Endothelial cell of umbilical vein (primary cell): ENCODE measurements at regions not wholly inside any gene's neighbourhood (a gene's known extent, or its start where the extent isn't known, plus 50 kb on each side); places are given as distances from the start of the nearest gene placed in this dataset.

Experiments used
- BruUV-seq: library from RNA; stranded (reverse); fragments of 400-500 nt; replicated peaks from 2 replicates; lab custom pipeline; 2021; lab: Mats Ljungman, UMichigan
- CTCF ChIA-PET: fragments of 300-600, 350-600 bp; sonication (Branson Sonifier 250); formaldehyde crosslinking; loops from one replicate; lab custom pipeline; 2021; ENCODE audit warnings: antibody characterized with exemption, inconsistent platforms; lab: Charles Lee
- POLR2A ChIA-PET: fragments of 300-600, 350-600 bp; sonication (Branson Sonifier 250); formaldehyde crosslinking; loops from one replicate; lab custom pipeline; 2021; ENCODE audit warnings: antibody characterized with exemption, inconsistent platforms; lab: Charles Lee
- DNase-seq: peaks from one replicate; pipeline ENCODE4 v3.0.0-alpha.2; 2011; ENCODE audit warnings: low read depth, low spot score
- FAIRE-seq: peaks from 2 replicates; lab custom pipeline; 2011; peaks lifted over from hg19 to GRCh38; lab: Jason Lieb, UNC
- H2AFZ ChIP-seq: 2 replicates; pipeline ENCODE4 v1.6.0; 2012; ENCODE audit warnings: low read depth, low read length, control low read depth, inconsistent platforms
- H3K27ac ChIP-seq: 2 replicates; pipeline ENCODE4 v1.5.1; 2011; ENCODE audit warnings: low read depth, mild to moderate bottlenecking, control low read depth, low read length, moderate library complexity; ENCODE audit not compliant: insufficient read depth
- H3K27me3 ChIP-seq, 2 experiments: 2 replicates each; pipeline versions ENCODE4 v1.6.0 to v1.6.1; 2011; ENCODE audit warnings: low read length in 2 of 2, mixed read lengths in 1 of 2; ENCODE audit not compliant: control insufficient read depth in 2 of 2, insufficient read depth in 2 of 2
- H3K36me3 ChIP-seq, 2 experiments: 2 replicates in 1 of 2; 3 replicates in 1 of 2; pipeline ENCODE4 v1.5.1; 2011; ENCODE audit warnings: low read length in 2 of 2, mild to moderate bottlenecking in 1 of 2, moderate library complexity in 1 of 2; ENCODE audit not compliant: control insufficient read depth in 2 of 2, insufficient read depth in 2 of 2; ENCODE audit errors: extremely low read depth in 1 of 2
- H3K4me1 ChIP-seq: 3 replicates; pipeline ENCODE4 v1.5.1; 2011; ENCODE audit warnings: mild to moderate bottlenecking, low read length; ENCODE audit not compliant: control insufficient read depth, insufficient read depth; ENCODE audit errors: extremely low read depth
- H3K4me2 ChIP-seq: 2 replicates; pipeline ENCODE4 v1.6.1; 2011; ENCODE audit warnings: low read length, control low read depth, mixed read lengths; ENCODE audit not compliant: insufficient read depth
- H3K4me3 ChIP-seq, 3 experiments: fragments of 200-600 bp in 1 of 3; sonication (generic), shearing (Covaris generic) in 1 of 3; replicated peaks in 1 of 3; 2 replicates each; pipeline ENCODE4 v1.5.1; 2011 to 2016; ENCODE audit warnings: control low read depth in 3 of 3, low read length in 3 of 3, mild to moderate bottlenecking in 2 of 3, inconsistent platforms in 1 of 3, low read depth in 1 of 3, moderate library complexity in 1 of 3; ENCODE audit not compliant: insufficient read depth in 1 of 3
- H3K79me2 ChIP-seq: 2 replicates; pipeline ENCODE4 v1.6.0; 2012; ENCODE audit warnings: low read length, inconsistent platforms; ENCODE audit not compliant: control insufficient read depth, insufficient read depth
- H3K9ac ChIP-seq: replicated peaks from 2 replicates; pipeline ENCODE3; 2011; ENCODE audit warnings: low read length, control low read depth; ENCODE audit not compliant: insufficient read depth; ENCODE audit errors: extremely low read depth
- H3K9me1 ChIP-seq: replicated peaks from 3 replicates; pipeline ENCODE4 v1.6.0; 2011; ENCODE audit warnings: mild to moderate bottlenecking, low read length; ENCODE audit not compliant: control insufficient read depth, insufficient read depth; ENCODE audit errors: extremely low read depth
- H3K9me3 ChIP-seq: replicated peaks from 2 replicates; pipeline ENCODE4 v1.5.1; 2012; ENCODE audit warnings: low read length, inconsistent platforms; ENCODE audit not compliant: control insufficient read depth, insufficient read depth
- H4K20me1 ChIP-seq: replicated peaks from 2 replicates; pipeline ENCODE3; 2011; ENCODE audit warnings: mild to moderate bottlenecking, low read length; ENCODE audit not compliant: control insufficient read depth, insufficient read depth; ENCODE audit errors: extremely low read depth
- EZH2 ChIP-seq: IDR thresholded peaks from 2 replicates; pipeline ENCODE4 v1.6.1; 2012; ENCODE audit warnings: borderline replicate concordance, low read depth, mild to moderate bottlenecking, moderate library complexity, low read length, inconsistent platforms; ENCODE audit not compliant: severe bottlenecking
- FOS ChIP-seq: IDR thresholded peaks from 2 replicates; pipeline ENCODE4 v1.6.1; 2011; ENCODE audit warnings: mild to moderate bottlenecking, low read length, moderate library complexity, borderline replicate concordance; ENCODE audit not compliant: insufficient read depth
- GATA2 ChIP-seq: IDR thresholded peaks from 2 replicates; pipeline ENCODE4 v1.7.0; 2011; ENCODE audit warnings: low read depth, mild to moderate bottlenecking, moderate library complexity, mixed read lengths, low read length; ENCODE audit not compliant: insufficient read length, insufficient read depth
- JUN ChIP-seq: IDR thresholded peaks from 2 replicates; pipeline ENCODE4 v1.6.1; 2011; ENCODE audit warnings: borderline replicate concordance, low read depth; ENCODE audit not compliant: insufficient read length, insufficient read depth
- MYC ChIP-seq: IDR thresholded peaks from one replicate; pipeline ENCODE4 v1.6.1; 2011; ENCODE audit warnings: mild to moderate bottlenecking, low read depth, low read length
- POLR2A ChIP-seq: IDR thresholded peaks from 2 replicates; pipeline ENCODE4 v1.6.1; 2012; ENCODE audit warnings: low read depth, mild to moderate bottlenecking, control low read depth, low read length
- POLR2AphosphoS5 ChIP-seq: IDR thresholded peaks from 2 replicates; pipeline ENCODE4 v1.6.1; 2012; ENCODE audit warnings: low read depth, mild to moderate bottlenecking, control low read depth, low read length, moderate library complexity; ENCODE audit not compliant: insufficient read depth
- dilution Hi-C: fragments of 300-500 bp; cut with MboI; formaldehyde crosslinking; loops from one replicate; pipeline ENCODE4 v1.15.0; 2019; ENCODE audit warnings: low sequenced_read_pairs; ENCODE audit not compliant: extremely low pct_ligation_motif_present
- intact Hi-C: fragments of 100-400 bp; cut with micrococcal nuclease; formaldehyde crosslinking; loops from one replicate; pipeline ENCODE4 v1.10.0; 2022
- TF ChIP-seq, protein P1 (sequence below), 2 donors: IDR thresholded peaks; 1 replicate in 1 of 2; 2 replicates in 1 of 2; pipeline ENCODE4 v1.5.1; 2011; ENCODE audit warnings: low read length in 2 of 2, mild to moderate bottlenecking in 2 of 2, moderate library complexity in 2 of 2, control low read depth in 1 of 2, inconsistent platforms in 1 of 2, low read depth in 1 of 2; ENCODE audit not compliant: insufficient read depth in 1 of 2; ENCODE audit errors: extremely low read depth in 1 of 2
- TF ChIP-seq, protein P2 (sequence below): IDR thresholded peaks from 2 replicates; pipeline ENCODE4 v1.6.1; 2011; ENCODE audit not compliant: insufficient read depth, insufficient read length

DNA sequence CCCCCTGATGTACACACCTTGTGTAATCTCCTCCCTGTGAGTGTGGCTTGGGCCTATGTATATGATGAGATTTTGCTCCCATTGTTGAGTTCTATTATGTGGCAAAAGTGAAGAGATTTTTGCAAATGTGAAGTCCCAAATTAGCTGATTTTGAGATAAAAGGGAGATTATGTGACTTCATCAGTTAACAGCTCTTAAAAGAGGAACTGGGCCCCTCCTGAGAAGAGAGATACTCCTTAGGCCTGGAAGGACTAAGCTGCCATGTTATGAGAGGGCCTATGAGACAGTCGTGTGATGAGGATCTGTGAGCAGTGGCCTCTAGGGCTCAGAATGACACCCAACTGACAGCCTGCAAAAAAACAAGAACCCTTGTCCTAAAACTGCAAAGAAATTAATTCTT is 93.4 kb downstream of the OR5AK2 start:
- no peak for DNase-seq
- Histone ChIP-seq H3K9me1 (no peaks in the 10 kb centered on the region), H3K4me2 (no peak overlapping the region), H3K9ac (no peak overlapping the region), H2AFZ (no peak overlapping the region), H3K27me3 (peaks cover 0 to 2% of the 10 kb centered on the region in 2 experiments), H3K27ac (no peak overlapping the region), H3K9me3 (no peaks in the 10 kb centered on the region), H3K4me1 (no peaks in the 10 kb centered on the region), H3K36me3 (no peaks in the 10 kb centered on the region), H3K4me3 (no peak overlapping the region), H4K20me1 (no peaks in the 10 kb centered on the region), H3K79me2 (no peaks in the 10 kb centered on the region)
- ChIA-PET CTCF (no interaction called here), POLR2A (no interaction called here)
- dilution Hi-C loops (no loop called here), intact Hi-C loops (no loop called here)
- BruUV-seq = no TSS peak
- no peak for FAIRE-seq
- TF ChIP-seq JUN = no peak
- TF ChIP-seq FOS = no peak
- TF ChIP-seq, protein P1, sequence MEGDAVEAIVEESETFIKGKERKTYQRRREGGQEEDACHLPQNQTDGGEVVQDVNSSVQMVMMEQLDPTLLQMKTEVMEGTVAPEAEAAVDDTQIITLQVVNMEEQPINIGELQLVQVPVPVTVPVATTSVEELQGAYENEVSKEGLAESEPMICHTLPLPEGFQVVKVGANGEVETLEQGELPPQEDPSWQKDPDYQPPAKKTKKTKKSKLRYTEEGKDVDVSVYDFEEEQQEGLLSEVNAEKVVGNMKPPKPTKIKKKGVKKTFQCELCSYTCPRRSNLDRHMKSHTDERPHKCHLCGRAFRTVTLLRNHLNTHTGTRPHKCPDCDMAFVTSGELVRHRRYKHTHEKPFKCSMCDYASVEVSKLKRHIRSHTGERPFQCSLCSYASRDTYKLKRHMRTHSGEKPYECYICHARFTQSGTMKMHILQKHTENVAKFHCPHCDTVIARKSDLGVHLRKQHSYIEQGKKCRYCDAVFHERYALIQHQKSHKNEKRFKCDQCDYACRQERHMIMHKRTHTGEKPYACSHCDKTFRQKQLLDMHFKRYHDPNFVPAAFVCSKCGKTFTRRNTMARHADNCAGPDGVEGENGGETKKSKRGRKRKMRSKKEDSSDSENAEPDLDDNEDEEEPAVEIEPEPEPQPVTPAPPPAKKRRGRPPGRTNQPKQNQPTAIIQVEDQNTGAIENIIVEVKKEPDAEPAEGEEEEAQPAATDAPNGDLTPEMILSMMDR (IDR thresholded peaks at IDR 0.05; ENCODE audit: extremely low read depth in 1 of 2, insufficient read depth in 1 of 2, low read depth in 1 of 2, low read length in 2 of 2) = no peak
- TF ChIP-seq GATA2 = no peak
- TF ChIP-seq, protein P2, sequence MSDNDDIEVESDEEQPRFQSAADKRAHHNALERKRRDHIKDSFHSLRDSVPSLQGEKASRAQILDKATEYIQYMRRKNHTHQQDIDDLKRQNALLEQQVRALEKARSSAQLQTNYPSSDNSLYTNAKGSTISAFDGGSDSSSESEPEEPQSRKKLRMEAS = no peak
- TF ChIP-seq MYC = no peak
- no peak for TF ChIP-seq POLR2A
- TF ChIP-seq EZH2 = no peak
- no peak for TF ChIP-seq POLR2AphosphoS5
